HCT116 (cell line): ENCODE measurements at regions not wholly inside any gene's neighbourhood (a gene's known extent, or its start where the extent isn't known, plus 50 kb on each side); places are given as distances from the start of the nearest gene placed in this dataset.

Experiments
- ATAC-seq: fragments of 200-7000 bp; cut with Tn5 transposase; 2 replicates; pipeline ENCODE4 v1.9.1; 2020; ENCODE audit warnings: mild to moderate bottlenecking, moderate library complexity
- BruUV-seq: library from RNA; stranded (reverse); fragments of 400-500 nt; replicated peaks from 2 replicates; lab custom pipeline; 2021; lab: Mats Ljungman, UMichigan
- CTCF ChIA-PET: fragments of 300-600 bp; sonication (Branson Sonifier 250); formaldehyde crosslinking; loops from one replicate; lab custom pipeline; 2021; ENCODE audit warnings: antibody characterized with exemption; lab: Charles Lee
- POLR2A ChIA-PET: fragments of 300-600, 350-600 bp; sonication (Branson Sonifier 250); formaldehyde crosslinking; loops from one replicate; lab custom pipeline; 2021; ENCODE audit warnings: antibody characterized with exemption; lab: Charles Lee
- RAD21 ChIA-PET, 2 experiments: fragments of 300-600 bp; sonication (Branson Sonifier 250); formaldehyde crosslinking; loops; one replicate each; lab custom pipeline; 2023; ENCODE audit warnings: low total read pairs in 2 of 2; ENCODE audit not compliant: uncharacterized antibody in 2 of 2, unreplicated experiment in 2 of 2, low non-redundant PET in 1 of 2; lab: Charles Lee
- DNase-seq: peaks from one replicate; pipeline ENCODE4 v3.0.0-alpha.2; 2010; ENCODE audit warnings: low read depth, low spot score
- H2AFZ ChIP-seq: fragments of 200-600 bp; shearing (Covaris generic), sonication (generic); 2 replicates; pipeline ENCODE4 v1.6.1; 2017; ENCODE audit warnings: low read depth, mixed run types, mixed read lengths, antibody characterized with exemption, low read length; ENCODE audit not compliant: poor library complexity, severe bottlenecking
- H3K27ac ChIP-seq: 2 replicates; pipeline ENCODE4 v1.5.1; 2012; ENCODE audit warnings: low read depth, low read length
- H3K27me3 ChIP-seq: fragments of 200-600 bp; sonication (generic); 2 replicates; pipeline ENCODE4 v1.6.1; 2016; ENCODE audit warnings: mixed run types, low read length, mixed read lengths; ENCODE audit not compliant: insufficient read depth
- H3K36me3 ChIP-seq, 2 experiments: fragments of 200-500 bp in 1 of 2; fragments of 200-600 bp in 1 of 2; sonication (Bioruptor generic) in 1 of 2; sonication (generic) in 1 of 2; 2 replicates each; pipeline versions ENCODE4 v1.5.1 to v1.6.1; 2014 to 2016; ENCODE audit warnings: low read length in 2 of 2, inconsistent platforms in 1 of 2, mixed read lengths in 1 of 2, mixed run types in 1 of 2; ENCODE audit not compliant: insufficient read depth in 2 of 2, control insufficient read depth in 1 of 2
- H3K4me1 ChIP-seq, 2 experiments: fragments of 200-600 bp in 1 of 2; sonication (generic) in 1 of 2; 2 replicates each; pipeline versions ENCODE4 v1.5.1 to v1.6.1; 2012 to 2017; ENCODE audit warnings: low read length in 2 of 2, inconsistent platforms in 1 of 2, mild to moderate bottlenecking in 1 of 2, mixed read lengths in 1 of 2, mixed run types in 1 of 2, moderate library complexity in 1 of 2; ENCODE audit not compliant: insufficient read depth in 2 of 2, control insufficient read depth in 1 of 2
- H3K4me2 ChIP-seq: fragments of 200-600 bp; sonication (generic); 2 replicates; pipeline ENCODE4 v1.6.1; 2017; ENCODE audit warnings: mixed run types, low read length, mixed read lengths
- H3K4me3 ChIP-seq, 2 experiments: fragments of 200-600 bp in 1 of 2; sonication (generic) in 1 of 2; replicated peaks in 1 of 2; 2 replicates each; pipeline ENCODE4 v1.5.1; 2011 to 2016; ENCODE audit warnings: low read length in 2 of 2, control low read depth in 1 of 2, low read depth in 1 of 2, mild to moderate bottlenecking in 1 of 2, mixed read lengths in 1 of 2, mixed run types in 1 of 2
- H3K79me2 ChIP-seq: fragments of 200-600 bp; sonication (generic); 2 replicates; pipeline ENCODE4 v1.6.1; 2017; ENCODE audit warnings: mild to moderate bottlenecking, mixed run types, low read length, moderate library complexity, mixed read lengths; ENCODE audit not compliant: insufficient read depth
- H3K9ac ChIP-seq: fragments of 200-600 bp; sonication (generic); 2 replicates; pipeline ENCODE4 v1.6.1; 2016; ENCODE audit warnings: low read length, mixed read lengths
- H3K9me2 ChIP-seq: fragments of 200-600 bp; sonication (generic), shearing (Covaris generic); 2 replicates; pipeline ENCODE4 v1.6.1; 2017; ENCODE audit warnings: mixed run types, mild to moderate bottlenecking, moderate library complexity; ENCODE audit not compliant: insufficient read depth
- H3K9me3 ChIP-seq, 2 experiments: fragments of 200-500 bp in 1 of 2; fragments of 200-600 bp in 1 of 2; sonication (Bioruptor generic) in 1 of 2; sonication (generic) in 1 of 2; 2 replicates each; pipeline ENCODE4 v1.6.1; 2014 to 2017; ENCODE audit warnings: low read length in 2 of 2, mixed read lengths in 2 of 2, inconsistent platforms in 1 of 2, low read depth in 1 of 2, mild to moderate bottlenecking in 1 of 2, mixed run types in 1 of 2, moderate library complexity in 1 of 2; ENCODE audit not compliant: control insufficient read depth in 1 of 2, insufficient read depth in 1 of 2
- H4K20me1 ChIP-seq: fragments of 200-600 bp; sonication (generic), shearing (Covaris generic); 2 replicates; pipeline ENCODE4 v1.6.1; 2017; ENCODE audit warnings: mixed run types, mild to moderate bottlenecking, moderate library complexity; ENCODE audit not compliant: insufficient read depth
- ATF3 ChIP-seq: IDR thresholded peaks from 2 replicates; pipeline ENCODE4 v1.6.1; 2012
- CEBPB ChIP-seq: IDR thresholded peaks from 2 replicates; pipeline ENCODE4 v1.6.1; 2012; ENCODE audit warnings: low read depth
- CTCF ChIP-seq, 3 experiments: fragments of 200-600 bp in 1 of 3; sonication (generic) in 1 of 3; IDR thresholded peaks in 2 of 3; conservative IDR thresholded peaks in 1 of 3; 2 replicates each; pipeline ENCODE4 v1.5.1; 2012 to 2017; ENCODE audit warnings: low read depth in 2 of 3, low read length in 2 of 3, antibody characterized with exemption in 1 of 3, borderline replicate concordance in 1 of 3, control low read depth in 1 of 3, mild to moderate bottlenecking in 1 of 3, mixed read lengths in 1 of 3, mixed run types in 1 of 3, moderate library complexity in 1 of 3; ENCODE audit not compliant: insufficient read depth in 1 of 3
- ELF1 ChIP-seq: IDR thresholded peaks from 2 replicates; pipeline ENCODE4 v1.6.1; 2012; ENCODE audit warnings: low read depth, borderline replicate concordance
- EZH2 ChIP-seq: fragments of 200-600 bp; sonication (generic); IDR thresholded peaks from 2 replicates; pipeline ENCODE4 v1.6.1; 2017; ENCODE audit warnings: antibody characterized with exemption, mixed run types
- EZH2phosphoT487 ChIP-seq: fragments of 200-600 bp; IDR thresholded peaks from 2 replicates; pipeline ENCODE4 v1.6.1; 2018; ENCODE audit warnings: antibody characterized with exemption, borderline replicate concordance
- FOSL1 ChIP-seq: IDR thresholded peaks from 2 replicates; pipeline ENCODE4 v1.6.1; 2012; ENCODE audit warnings: low read depth
- JUND ChIP-seq: IDR thresholded peaks from 2 replicates; pipeline ENCODE4 v1.6.1; 2012
- MAX ChIP-seq: IDR thresholded peaks from 2 replicates; pipeline ENCODE4 v1.6.1; 2012
- RAD21 ChIP-seq: IDR thresholded peaks from 2 replicates; pipeline ENCODE4 v1.6.1; 2012; ENCODE audit warnings: low read depth, mild to moderate bottlenecking
- SIN3A ChIP-seq: IDR thresholded peaks from 2 replicates; pipeline ENCODE4 v1.6.1; 2012; ENCODE audit warnings: low read depth
- SRF ChIP-seq: IDR thresholded peaks from 2 replicates; pipeline ENCODE4 v1.6.1; 2012; ENCODE audit warnings: low read depth
- YY1 ChIP-seq: IDR thresholded peaks from 2 replicates; pipeline ENCODE4 v1.6.1; 2011; ENCODE audit warnings: low read length, low read depth, moderate library complexity, mild to moderate bottlenecking; ENCODE audit not compliant: insufficient replicate concordance; ENCODE audit errors: extremely low read depth
- ZBTB33 ChIP-seq: IDR thresholded peaks from 2 replicates; pipeline ENCODE4 v1.6.1; 2011; ENCODE audit warnings: mild to moderate bottlenecking, low read length, moderate library complexity; ENCODE audit not compliant: insufficient replicate concordance; ENCODE audit errors: extremely low read depth
- ZFX ChIP-seq: fragments of 450-650 bp; IDR thresholded peaks from 2 replicates; pipeline ENCODE4 v1.6.1; 2017
- ZNF274 ChIP-seq: fragments of 200-500 bp; sonication (Bioruptor generic); IDR thresholded peaks from 2 replicates; pipeline ENCODE4 v1.6.1; 2014; ENCODE audit warnings: mild to moderate bottlenecking, low read depth, low read length, inconsistent platforms
- intact Hi-C: fragments of 100-400 bp; cut with micrococcal nuclease; formaldehyde crosslinking; loops from 2 replicates; pipeline ENCODE4 v1.10.0; 2022

- ChIA-PET CTCF (interaction anchor here (1.0 kb wide), 1 partner anchor 10 kb away, joined by 4 read pairs; no protein-coding TSS in a partner anchor), POLR2A (no interaction called here), RAD21 (no interaction called here)
- Histone ChIP-seq H3K4me2 (no peak overlapping the region), H3K9me3 (no peaks in the 10 kb centered on the region), H3K27ac (no peak overlapping the region), H3K9me2 (no peaks in the 10 kb centered on the region), H3K4me1 (peaks cover 13 to 24% of the 10 kb centered on the region in 2 experiments), H3K9ac (no peak overlapping the region), H3K36me3 (no peaks in the 10 kb centered on the region), H3K4me3 (no peak overlapping the region), H2AFZ (no peak overlapping the region), H3K27me3 (no peaks in the 10 kb centered on the region), H3K79me2 (no peaks in the 10 kb centered on the region), H4K20me1 (no peaks in the 10 kb centered on the region)
- DNase-seq (no peak), ATAC-seq (no peak)
- intact Hi-C loops = no loop called here
- BruUV-seq = no TSS peak
- TF ChIP-seq ATF3 (no peak), ELF1 (no peak), CTCF (IDR thresholded peaks at IDR 0.05 in 2 of 3, conservative IDR thresholded peaks at IDR 0.05 in 1 of 3; ENCODE audit: borderline replicate concordance in 1 of 3, insufficient read depth in 1 of 3, low read depth in 2 of 3, low read length in 2 of 3) (no peak), RAD21 (no peak), CEBPB (no peak), JUND (no peak), SRF (no peak), EZH2 (no peak), FOSL1 (no peak), EZH2phosphoT487 (no peak), MAX (no peak), YY1 (no peak), SIN3A (no peak), ZNF274 (no peak), ZBTB33 (no peak), ZFX (no peak)
Measured at GRCh38 chr4:1562771-1563170, 121.3 kb downstream of the FAM53A start.
